Esophagus squamous epithelium (tissue), 4 donors: ENCODE measurements at regions not wholly inside any gene's neighbourhood (a gene's known extent, or its start where the extent isn't known, plus 50 kb on each side); places are given as distances from the start of the nearest gene placed in this dataset.

Experiments used
- CTCF ChIP-seq, 6 experiments: fragments of 450-650 bp in 4 of 6; fragments of 200-600 bp in 2 of 6; sonication (generic) in 2 of 6; IDR thresholded peaks; one replicate each; pipeline ENCODE4 v1.5.1; 2016 to 2019; ENCODE audit warnings: antibody characterized with exemption in 6 of 6, mild to moderate bottlenecking in 4 of 6, moderate library complexity in 4 of 6
- POLR2A ChIP-seq, 4 donors: fragments of 450-650 bp; IDR thresholded peaks; one replicate each; pipeline ENCODE4 v1.6.1; 2017; ENCODE audit warnings: antibody characterized with exemption in 4 of 4, mild to moderate bottlenecking in 4 of 4, moderate library complexity in 3 of 4

DNA sequence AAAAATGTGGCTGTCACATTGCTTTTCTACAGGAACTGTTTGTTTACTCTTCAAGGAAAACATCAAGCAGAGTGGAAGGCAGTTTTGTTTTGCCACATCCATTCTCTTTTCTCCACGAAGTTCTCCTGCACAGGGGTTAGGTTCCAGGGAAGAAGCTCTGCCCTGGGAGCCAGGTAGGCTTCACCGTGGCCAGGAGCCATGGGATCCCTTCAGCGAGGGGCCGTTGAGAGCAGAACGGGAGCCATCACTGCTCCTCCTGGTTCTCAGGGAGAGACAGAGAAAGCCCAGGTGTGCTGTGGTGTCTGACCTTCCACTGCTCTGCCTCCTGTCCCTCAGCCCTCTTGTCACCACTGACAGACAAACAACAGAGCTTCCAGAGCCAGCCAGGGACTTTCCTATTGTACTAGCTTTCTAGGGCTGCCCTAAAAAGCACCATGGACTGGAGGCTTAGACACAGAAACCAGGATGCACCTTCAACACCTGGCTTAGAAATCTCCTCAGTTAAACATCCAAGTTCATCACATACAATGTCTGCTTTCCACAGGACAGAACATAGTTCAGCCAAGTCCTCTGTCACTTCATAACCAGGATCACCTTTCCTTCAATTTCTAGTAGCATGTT is 75.6 kb upstream of the SLC22A23 start:
- TF ChIP-seq POLR2A (IDR thresholded peaks at IDR 0.05): no peak
- no peak for TF ChIP-seq CTCF (IDR thresholded peaks at IDR 0.05)
